ENCODE measurements at regions not wholly inside any gene's neighbourhood (a gene's known extent, or its start where the extent isn't known, plus 50 kb on each side); places are given as distances from the start of the nearest gene placed in this dataset.

DNA sequence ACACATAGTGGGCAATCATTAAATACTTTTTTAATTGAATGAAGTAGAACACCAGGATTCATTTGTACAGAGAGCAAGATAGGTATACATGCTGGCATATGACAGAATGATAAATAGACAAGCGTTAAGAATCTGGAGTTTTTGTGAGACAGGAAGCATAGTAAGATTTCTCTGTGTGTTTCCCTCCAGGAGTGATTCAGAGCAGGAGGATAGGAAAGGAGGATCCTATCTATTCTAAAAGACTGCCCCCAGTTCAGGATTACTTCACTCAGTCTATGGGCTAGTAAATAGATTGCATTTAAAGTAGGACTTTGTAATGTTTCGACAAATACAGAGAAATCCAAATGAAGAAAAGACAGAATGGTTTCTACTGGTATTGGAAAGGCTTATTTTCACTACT lies 423.7 kb downstream of the PDGFC start:
- TF ChIP-seq EZH2 (IDR thresholded peaks at IDR 0.05; ENCODE audit: low read depth, unreplicated experiment) (no peak), POLR2AphosphoS5 (IDR thresholded peaks at IDR 0.05; ENCODE audit: low read depth) (no peak), EZH2phosphoT487 (IDR thresholded peaks at IDR 0.05; ENCODE audit: unreplicated experiment) (no peak), ZNF114 (CRISPR knock-in tag; IDR thresholded peaks at IDR 0.05) (no peak), CREB1 (CRISPR knock-in tag; IDR thresholded peaks at IDR 0.05; ENCODE audit: low read depth) (no peak), STAT1 (IDR thresholded peaks at IDR 0.05; ENCODE audit: unreplicated experiment) (no peak), JUNB (IDR thresholded peaks at IDR 0.05; ENCODE audit: unreplicated experiment) (no peak), ZNF331 (CRISPR knock-in tag; IDR thresholded peaks at IDR 0.05; ENCODE audit: low read depth) (no peak), NANOG (IDR thresholded peaks at IDR 0.05; ENCODE audit: borderline replicate concordance) (no peak)
- TF ChIP-seq, protein P1, sequence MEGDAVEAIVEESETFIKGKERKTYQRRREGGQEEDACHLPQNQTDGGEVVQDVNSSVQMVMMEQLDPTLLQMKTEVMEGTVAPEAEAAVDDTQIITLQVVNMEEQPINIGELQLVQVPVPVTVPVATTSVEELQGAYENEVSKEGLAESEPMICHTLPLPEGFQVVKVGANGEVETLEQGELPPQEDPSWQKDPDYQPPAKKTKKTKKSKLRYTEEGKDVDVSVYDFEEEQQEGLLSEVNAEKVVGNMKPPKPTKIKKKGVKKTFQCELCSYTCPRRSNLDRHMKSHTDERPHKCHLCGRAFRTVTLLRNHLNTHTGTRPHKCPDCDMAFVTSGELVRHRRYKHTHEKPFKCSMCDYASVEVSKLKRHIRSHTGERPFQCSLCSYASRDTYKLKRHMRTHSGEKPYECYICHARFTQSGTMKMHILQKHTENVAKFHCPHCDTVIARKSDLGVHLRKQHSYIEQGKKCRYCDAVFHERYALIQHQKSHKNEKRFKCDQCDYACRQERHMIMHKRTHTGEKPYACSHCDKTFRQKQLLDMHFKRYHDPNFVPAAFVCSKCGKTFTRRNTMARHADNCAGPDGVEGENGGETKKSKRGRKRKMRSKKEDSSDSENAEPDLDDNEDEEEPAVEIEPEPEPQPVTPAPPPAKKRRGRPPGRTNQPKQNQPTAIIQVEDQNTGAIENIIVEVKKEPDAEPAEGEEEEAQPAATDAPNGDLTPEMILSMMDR (conservative IDR thresholded peaks at IDR 0.05; ENCODE audit: low read depth in 2 of 2): no peak
- TF ChIP-seq, protein P2, sequence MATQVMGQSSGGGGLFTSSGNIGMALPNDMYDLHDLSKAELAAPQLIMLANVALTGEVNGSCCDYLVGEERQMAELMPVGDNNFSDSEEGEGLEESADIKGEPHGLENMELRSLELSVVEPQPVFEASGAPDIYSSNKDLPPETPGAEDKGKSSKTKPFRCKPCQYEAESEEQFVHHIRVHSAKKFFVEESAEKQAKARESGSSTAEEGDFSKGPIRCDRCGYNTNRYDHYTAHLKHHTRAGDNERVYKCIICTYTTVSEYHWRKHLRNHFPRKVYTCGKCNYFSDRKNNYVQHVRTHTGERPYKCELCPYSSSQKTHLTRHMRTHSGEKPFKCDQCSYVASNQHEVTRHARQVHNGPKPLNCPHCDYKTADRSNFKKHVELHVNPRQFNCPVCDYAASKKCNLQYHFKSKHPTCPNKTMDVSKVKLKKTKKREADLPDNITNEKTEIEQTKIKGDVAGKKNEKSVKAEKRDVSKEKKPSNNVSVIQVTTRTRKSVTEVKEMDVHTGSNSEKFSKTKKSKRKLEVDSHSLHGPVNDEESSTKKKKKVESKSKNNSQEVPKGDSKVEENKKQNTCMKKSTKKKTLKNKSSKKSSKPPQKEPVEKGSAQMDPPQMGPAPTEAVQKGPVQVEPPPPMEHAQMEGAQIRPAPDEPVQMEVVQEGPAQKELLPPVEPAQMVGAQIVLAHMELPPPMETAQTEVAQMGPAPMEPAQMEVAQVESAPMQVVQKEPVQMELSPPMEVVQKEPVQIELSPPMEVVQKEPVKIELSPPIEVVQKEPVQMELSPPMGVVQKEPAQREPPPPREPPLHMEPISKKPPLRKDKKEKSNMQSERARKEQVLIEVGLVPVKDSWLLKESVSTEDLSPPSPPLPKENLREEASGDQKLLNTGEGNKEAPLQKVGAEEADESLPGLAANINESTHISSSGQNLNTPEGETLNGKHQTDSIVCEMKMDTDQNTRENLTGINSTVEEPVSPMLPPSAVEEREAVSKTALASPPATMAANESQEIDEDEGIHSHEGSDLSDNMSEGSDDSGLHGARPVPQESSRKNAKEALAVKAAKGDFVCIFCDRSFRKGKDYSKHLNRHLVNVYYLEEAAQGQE (IDR thresholded peaks at IDR 0.05; ENCODE audit: unreplicated experiment): no peak
- TF ChIP-seq, protein P3, sequence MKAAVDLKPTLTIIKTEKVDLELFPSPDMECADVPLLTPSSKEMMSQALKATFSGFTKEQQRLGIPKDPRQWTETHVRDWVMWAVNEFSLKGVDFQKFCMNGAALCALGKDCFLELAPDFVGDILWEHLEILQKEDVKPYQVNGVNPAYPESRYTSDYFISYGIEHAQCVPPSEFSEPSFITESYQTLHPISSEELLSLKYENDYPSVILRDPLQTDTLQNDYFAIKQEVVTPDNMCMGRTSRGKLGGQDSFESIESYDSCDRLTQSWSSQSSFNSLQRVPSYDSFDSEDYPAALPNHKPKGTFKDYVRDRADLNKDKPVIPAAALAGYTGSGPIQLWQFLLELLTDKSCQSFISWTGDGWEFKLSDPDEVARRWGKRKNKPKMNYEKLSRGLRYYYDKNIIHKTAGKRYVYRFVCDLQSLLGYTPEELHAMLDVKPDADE (IDR thresholded peaks at IDR 0.05): no peak

Data from GM23338 (cell line).